ENCODE measurements at regions not wholly inside any gene's neighbourhood (a gene's known extent, or its start where the extent isn't known, plus 50 kb on each side); places are given as distances from the start of the nearest gene placed in this dataset.

DNA sequence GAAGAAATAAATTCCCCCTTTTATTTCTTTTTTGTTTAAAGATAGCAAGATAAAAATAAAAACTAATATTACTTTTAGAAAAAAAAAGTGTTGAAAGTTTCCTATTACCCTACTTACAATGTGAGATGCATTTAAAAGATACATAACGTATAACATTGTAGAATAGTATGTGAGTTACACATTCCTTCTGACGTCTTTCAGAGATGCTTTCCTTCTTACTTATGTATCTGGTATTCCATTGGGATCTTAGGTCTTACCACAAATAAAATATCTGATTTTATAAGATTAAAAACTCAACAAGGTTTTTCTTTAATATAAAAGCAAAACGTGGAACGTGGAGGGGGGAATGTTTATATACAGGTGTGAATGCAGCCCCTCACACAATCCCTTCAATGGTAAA is 147.2 kb upstream of the ETS2 start:
- no peak for DNase-seq (ENCODE audit: extremely low read depth, low read depth)
- TF ChIP-seq, protein P1, sequence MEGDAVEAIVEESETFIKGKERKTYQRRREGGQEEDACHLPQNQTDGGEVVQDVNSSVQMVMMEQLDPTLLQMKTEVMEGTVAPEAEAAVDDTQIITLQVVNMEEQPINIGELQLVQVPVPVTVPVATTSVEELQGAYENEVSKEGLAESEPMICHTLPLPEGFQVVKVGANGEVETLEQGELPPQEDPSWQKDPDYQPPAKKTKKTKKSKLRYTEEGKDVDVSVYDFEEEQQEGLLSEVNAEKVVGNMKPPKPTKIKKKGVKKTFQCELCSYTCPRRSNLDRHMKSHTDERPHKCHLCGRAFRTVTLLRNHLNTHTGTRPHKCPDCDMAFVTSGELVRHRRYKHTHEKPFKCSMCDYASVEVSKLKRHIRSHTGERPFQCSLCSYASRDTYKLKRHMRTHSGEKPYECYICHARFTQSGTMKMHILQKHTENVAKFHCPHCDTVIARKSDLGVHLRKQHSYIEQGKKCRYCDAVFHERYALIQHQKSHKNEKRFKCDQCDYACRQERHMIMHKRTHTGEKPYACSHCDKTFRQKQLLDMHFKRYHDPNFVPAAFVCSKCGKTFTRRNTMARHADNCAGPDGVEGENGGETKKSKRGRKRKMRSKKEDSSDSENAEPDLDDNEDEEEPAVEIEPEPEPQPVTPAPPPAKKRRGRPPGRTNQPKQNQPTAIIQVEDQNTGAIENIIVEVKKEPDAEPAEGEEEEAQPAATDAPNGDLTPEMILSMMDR (IDR thresholded peaks at IDR 0.05; ENCODE audit: low read depth, low read length): no peak

DNA sequence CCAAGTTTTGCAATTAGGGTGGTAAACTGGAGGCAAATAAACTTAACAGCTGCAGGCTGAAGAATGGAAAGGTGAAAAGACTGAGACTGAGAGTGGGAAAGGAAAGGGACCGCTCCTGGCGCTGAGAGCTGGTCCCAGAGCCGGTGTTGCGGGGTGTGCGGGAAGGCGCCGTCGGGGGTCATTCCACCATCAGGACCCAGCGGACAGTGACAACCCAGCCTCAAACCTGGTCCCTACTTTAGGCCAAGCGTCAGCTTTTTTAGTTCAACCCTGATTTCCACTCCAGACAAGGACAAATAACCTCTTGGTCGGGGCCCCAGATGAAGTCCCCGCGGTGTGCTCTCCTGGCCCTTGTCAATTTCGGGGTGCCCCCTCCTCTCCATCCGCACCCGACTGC is 145.8 kb upstream of the ETS2 start:
- DNase-seq (ENCODE audit: extremely low read depth, low read depth): no peak
- TF ChIP-seq, protein P1 (IDR thresholded peaks at IDR 0.05; ENCODE audit: low read depth, low read length): no peak

DNA sequence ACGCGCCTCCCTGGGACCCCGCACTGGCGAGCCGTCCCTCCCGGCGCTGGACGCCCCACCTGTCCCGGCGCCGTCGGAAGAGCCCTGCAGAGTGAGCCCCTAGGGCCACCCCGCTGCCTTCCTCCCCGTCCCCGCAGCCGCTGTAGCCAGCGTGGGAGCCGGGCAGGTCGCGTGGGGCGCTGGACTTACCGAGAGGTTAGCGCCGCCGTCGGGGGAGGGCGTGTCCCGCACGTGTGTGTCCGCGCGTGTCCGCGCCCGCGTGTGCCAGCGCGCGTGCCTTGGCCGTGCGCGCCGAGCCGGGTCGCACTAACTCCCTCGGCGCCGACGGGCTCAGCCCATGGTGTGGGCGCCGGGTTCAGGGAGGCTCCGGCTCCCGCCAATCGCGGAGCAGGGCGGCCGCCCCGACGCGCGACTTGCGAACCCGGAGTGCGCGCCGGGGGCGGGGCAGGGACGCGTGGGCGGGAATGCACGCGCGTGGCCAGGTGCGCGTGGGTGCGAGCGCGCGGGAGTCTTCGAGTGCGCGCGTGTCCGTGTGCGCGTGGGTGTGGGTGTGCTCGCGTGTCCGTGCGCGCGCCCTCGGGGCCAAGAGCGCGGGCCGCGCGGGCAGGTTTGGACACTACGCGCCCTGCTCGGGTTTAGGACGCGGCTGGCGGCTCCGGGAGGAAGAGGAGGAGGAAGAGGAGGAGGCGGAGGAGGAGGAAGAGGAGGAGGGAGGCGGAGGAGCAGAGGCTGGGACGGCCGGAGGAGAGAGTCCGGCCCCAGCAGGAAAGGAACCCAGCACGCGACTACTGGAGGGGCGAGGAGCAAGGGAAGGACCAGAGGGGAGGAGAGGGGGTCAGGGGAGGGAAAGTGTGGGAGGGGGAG is 145.2 kb upstream of the ETS2 start:
- TF ChIP-seq, protein P1 (IDR thresholded peaks at IDR 0.05; ENCODE audit: low read depth, low read length): no peak
- no peak for DNase-seq (ENCODE audit: extremely low read depth, low read depth)

DNA sequence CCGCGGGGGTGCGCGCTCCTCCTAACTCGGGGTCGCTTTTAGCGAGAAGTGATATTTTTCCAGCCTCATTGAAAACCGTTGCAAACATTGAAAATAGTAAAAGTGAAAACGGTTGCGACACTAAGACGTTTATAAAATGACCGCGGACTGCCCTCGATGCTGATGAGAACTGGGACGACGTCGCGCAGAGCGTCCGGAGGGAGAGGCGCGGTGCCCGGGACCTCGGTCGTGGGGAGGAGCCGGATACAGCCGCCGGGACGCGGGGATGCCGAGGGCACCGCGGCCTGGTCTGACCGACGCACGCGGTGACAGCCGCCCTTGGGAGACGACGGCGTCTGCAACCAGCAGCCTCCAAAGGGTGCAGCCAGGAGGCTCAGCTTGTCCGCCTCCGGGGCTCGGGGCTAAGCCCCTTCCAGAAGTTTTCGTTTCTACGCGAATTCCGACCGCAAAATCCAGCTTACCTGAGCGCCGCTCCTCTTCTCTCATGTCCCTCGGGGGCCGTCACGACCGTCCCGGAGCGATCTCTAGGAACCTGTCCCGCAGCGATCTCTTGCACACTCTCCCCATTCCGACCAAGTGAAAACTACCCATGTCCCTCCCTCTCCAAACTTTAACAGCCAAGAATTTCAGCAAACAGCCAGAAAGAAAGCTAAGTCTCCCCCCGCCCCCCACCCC is 144.4 kb upstream of the ETS2 start:
- TF ChIP-seq, protein P1 (IDR thresholded peaks at IDR 0.05; ENCODE audit: low read depth, low read length): no peak
- no peak for DNase-seq (ENCODE audit: extremely low read depth, low read depth)

DNA sequence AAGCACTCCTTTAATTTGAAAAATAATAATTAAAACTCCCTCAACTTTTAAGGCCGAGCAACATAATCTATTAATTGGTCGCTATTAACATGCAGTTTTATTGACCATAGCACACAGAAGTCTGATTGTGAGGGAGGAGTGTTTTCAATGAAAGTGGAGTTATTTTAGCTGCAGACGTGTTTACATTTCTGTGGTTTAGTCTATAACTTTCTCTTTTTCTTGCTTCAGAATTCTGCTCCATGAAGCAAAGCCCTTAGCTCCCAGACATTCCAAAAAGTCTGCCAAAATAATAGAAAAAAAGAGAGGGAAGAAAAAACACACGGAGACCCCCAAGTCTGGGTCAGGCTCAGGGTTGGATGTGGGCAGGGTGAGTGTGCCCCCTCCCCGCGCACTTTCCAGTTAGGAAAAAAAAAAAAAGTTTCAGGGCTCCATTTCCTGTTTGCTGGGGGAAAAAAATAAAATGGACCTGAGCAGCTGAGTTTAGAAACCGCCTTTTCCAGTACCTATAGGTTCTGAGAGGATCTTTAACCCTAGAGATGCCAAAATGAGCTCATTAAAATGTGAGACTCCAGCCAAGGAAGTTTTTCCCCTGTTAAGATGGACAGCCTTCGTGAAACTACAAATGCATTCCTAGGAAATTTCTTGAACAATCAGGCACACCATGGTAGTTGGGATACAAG is 143.7 kb upstream of the ETS2 start:
- no peak for DNase-seq (ENCODE audit: extremely low read depth, low read depth)

DNA sequence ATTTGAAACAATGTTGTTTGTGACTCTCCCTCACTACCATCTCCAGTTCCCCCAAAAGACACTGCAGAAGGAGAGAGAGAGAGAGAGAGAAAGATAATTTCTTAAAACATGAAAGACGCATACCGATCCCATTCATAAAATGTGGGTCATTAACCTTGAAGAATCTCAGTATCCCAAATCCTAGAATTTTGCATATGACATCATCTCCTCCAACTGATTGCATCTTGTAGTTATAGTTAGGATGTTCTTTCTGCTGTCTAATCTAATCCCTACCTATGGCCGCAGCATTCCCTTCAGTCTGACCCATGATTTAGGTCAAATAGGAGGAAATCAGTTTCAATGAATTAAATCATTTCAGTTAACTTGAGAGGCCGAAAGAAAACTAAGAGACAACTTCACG is 142.4 kb upstream of the ETS2 start:
- no peak for DNase-seq (ENCODE audit: extremely low read depth, low read depth)
- TF ChIP-seq, protein P1 (IDR thresholded peaks at IDR 0.05; ENCODE audit: low read depth, low read length): no peak

More for the DNA sequence above, 143.7 kb upstream of the ETS2 start:
- TF ChIP-seq, protein P1 (IDR thresholded peaks at IDR 0.05; ENCODE audit: low read depth, low read length): no peak

DNA sequence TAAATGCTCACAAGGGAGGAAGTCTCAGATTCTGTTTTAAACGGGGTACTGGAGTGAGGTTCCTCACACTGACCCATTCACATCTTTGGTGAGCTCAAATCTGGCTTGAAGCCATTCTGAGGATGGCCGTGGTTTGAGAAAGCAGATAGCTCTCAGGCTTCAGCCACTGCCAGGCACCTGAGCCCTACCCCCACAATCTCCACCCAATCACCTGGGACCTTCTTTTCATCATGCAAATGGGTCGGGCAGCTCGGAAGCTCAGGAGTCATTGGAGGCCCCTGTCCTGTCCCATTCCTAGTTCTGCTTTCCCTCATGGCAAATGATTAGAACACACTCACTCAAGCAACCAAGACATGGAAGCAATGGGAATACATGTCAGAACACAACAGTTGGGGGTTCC is 141.4 kb upstream of the ETS2 start:
- TF ChIP-seq, protein P1 (IDR thresholded peaks at IDR 0.05; ENCODE audit: low read depth, low read length): no peak
- DNase-seq (ENCODE audit: extremely low read depth, low read depth): no peak
